ENCODE measurements at regions not wholly inside any gene's neighbourhood (a gene's known extent, or its start where the extent isn't known, plus 50 kb on each side); places are given as distances from the start of the nearest gene placed in this dataset.
A peak's percentile ranks its signal among the peaks of the same experiment; 100 is the strongest.

GRCh38 chr5:56440871-56441740, 208.0 kb upstream of the ANKRD55 start (continued):
- TF ChIP-seq, protein P1, sequence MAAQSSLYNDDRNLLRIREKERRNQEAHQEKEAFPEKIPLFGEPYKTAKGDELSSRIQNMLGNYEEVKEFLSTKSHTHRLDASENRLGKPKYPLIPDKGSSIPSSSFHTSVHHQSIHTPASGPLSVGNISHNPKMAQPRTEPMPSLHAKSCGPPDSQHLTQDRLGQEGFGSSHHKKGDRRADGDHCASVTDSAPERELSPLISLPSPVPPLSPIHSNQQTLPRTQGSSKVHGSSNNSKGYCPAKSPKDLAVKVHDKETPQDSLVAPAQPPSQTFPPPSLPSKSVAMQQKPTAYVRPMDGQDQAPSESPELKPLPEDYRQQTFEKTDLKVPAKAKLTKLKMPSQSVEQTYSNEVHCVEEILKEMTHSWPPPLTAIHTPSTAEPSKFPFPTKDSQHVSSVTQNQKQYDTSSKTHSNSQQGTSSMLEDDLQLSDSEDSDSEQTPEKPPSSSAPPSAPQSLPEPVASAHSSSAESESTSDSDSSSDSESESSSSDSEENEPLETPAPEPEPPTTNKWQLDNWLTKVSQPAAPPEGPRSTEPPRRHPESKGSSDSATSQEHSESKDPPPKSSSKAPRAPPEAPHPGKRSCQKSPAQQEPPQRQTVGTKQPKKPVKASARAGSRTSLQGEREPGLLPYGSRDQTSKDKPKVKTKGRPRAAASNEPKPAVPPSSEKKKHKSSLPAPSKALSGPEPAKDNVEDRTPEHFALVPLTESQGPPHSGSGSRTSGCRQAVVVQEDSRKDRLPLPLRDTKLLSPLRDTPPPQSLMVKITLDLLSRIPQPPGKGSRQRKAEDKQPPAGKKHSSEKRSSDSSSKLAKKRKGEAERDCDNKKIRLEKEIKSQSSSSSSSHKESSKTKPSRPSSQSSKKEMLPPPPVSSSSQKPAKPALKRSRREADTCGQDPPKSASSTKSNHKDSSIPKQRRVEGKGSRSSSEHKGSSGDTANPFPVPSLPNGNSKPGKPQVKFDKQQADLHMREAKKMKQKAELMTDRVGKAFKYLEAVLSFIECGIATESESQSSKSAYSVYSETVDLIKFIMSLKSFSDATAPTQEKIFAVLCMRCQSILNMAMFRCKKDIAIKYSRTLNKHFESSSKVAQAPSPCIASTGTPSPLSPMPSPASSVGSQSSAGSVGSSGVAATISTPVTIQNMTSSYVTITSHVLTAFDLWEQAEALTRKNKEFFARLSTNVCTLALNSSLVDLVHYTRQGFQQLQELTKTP (IDR thresholded peaks at IDR 0.05; ENCODE audit: low read depth in 1 of 2, partially characterized antibody in 2 of 2): peak in 1 of 2 experiments; percentile 62
- no peak for TF ChIP-seq TBP (optimal IDR thresholded peaks at IDR 0.05; ENCODE audit: low read depth, low read length)
- TF ChIP-seq, protein P2, sequence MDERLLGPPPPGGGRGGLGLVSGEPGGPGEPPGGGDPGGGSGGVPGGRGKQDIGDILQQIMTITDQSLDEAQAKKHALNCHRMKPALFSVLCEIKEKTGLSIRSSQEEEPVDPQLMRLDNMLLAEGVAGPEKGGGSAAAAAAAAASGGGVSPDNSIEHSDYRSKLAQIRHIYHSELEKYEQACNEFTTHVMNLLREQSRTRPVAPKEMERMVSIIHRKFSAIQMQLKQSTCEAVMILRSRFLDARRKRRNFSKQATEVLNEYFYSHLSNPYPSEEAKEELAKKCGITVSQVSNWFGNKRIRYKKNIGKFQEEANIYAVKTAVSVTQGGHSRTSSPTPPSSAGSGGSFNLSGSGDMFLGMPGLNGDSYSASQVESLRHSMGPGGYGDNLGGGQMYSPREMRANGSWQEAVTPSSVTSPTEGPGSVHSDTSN (CRISPR knock-in tag; IDR thresholded peaks at IDR 0.05; ENCODE audit: low read depth): no peak
- TF ChIP-seq, protein P2 (tag; conservative IDR thresholded peaks at IDR 0.05; ENCODE audit: low read depth): peak; percentile 46
- no peak for TF ChIP-seq CREB3 (tag; conservative IDR thresholded peaks at IDR 0.05; ENCODE audit: low read depth)
- peak in 1 of 2 experiments; percentile 36; a peak in 1 of 4 replicates for TF ChIP-seq FOXA3 (CRISPR knock-in tag; conservative IDR thresholded peaks at IDR 0.05 in 1 of 2, IDR thresholded peaks at IDR 0.05 in 1 of 2)
- TF ChIP-seq CBX3 (IDR thresholded peaks at IDR 0.05; ENCODE audit: borderline replicate concordance in 1 of 2, low read length in 2 of 2): no peak
- TF ChIP-seq MEIS2 (IDR thresholded peaks at IDR 0.05; ENCODE audit: partially characterized antibody): peak; percentile 31
- TF ChIP-seq KLF13 (tag; IDR thresholded peaks at IDR 0.05; ENCODE audit: borderline replicate concordance, low read depth): no peak
- TF ChIP-seq EP300 (IDR thresholded peaks at IDR 0.05; ENCODE audit: low read length): 0 out of 2 replicates have a peak, but pooled peaks have one; percentile 21
- TF ChIP-seq MXD1 (CRISPR knock-in tag; IDR thresholded peaks at IDR 0.05; ENCODE audit: borderline replicate concordance, poor library complexity, severe bottlenecking): no peak

All from K562 (cell line).